ENCODE measurements at regions not wholly inside any gene's neighbourhood (a gene's known extent, or its start where the extent isn't known, plus 50 kb on each side); places are given as distances from the start of the nearest gene placed in this dataset.
A peak's percentile ranks its signal among the peaks of the same experiment; 100 is the strongest.

- no peak for FAIRE-seq
- DNase-seq (ENCODE audit: extremely low spot score, insufficient read length, low read depth): no peak
Measured at GRCh38 chr2:459931-460330, 172.0 kb upstream of the ALKAL2 start.

- no peak for FAIRE-seq
- DNase-seq (ENCODE audit: extremely low spot score, insufficient read length, low read depth): no peak
Measured at GRCh38 chr2:458425-458815, 170.5 kb upstream of the ALKAL2 start.

- no peak for DNase-seq (ENCODE audit: extremely low spot score, insufficient read length, low read depth)
- no peak for FAIRE-seq
Measured at GRCh38 chr2:457792-458424, 170.0 kb upstream of the ALKAL2 start.

GRCh38 chr2:457262-457661 lies 169.4 kb upstream of the ALKAL2 start:
- no peak for DNase-seq (ENCODE audit: extremely low spot score, insufficient read length, low read depth)
- no peak for FAIRE-seq

GRCh38 chr2:455913-456312 lies 168.0 kb upstream of the ALKAL2 start:
- no peak for FAIRE-seq
- DNase-seq (ENCODE audit: extremely low spot score, insufficient read length, low read depth): no peak

- no peak for FAIRE-seq
- DNase-seq (ENCODE audit: extremely low spot score, insufficient read length, low read depth): no peak
Measured at GRCh38 chr2:455015-455705, 167.3 kb upstream of the ALKAL2 start.

GRCh38 chr2:453132-453531 lies 165.2 kb upstream of the ALKAL2 start:
- DNase-seq (ENCODE audit: extremely low spot score, insufficient read length, low read depth) (no peak), FAIRE-seq (no peak)

GRCh38 chr2:451495-451894 lies 163.6 kb upstream of the ALKAL2 start:
- DNase-seq (ENCODE audit: extremely low spot score, insufficient read length, low read depth): no peak
- no peak for FAIRE-seq

- no peak for FAIRE-seq
- DNase-seq (ENCODE audit: extremely low spot score, insufficient read length, low read depth): no peak
Measured at GRCh38 chr2:449246-450067, 161.6 kb upstream of the ALKAL2 start.

GRCh38 chr2:447902-448665 lies 160.2 kb upstream of the ALKAL2 start:
- no peak for DNase-seq (ENCODE audit: extremely low spot score, insufficient read length, low read depth)
- no peak for FAIRE-seq

- DNase-seq (ENCODE audit: extremely low spot score, insufficient read length, low read depth) (no peak), FAIRE-seq (no peak)
Measured at GRCh38 chr2:446963-447530, 159.2 kb upstream of the ALKAL2 start.

GRCh38 chr2:446303-446874 lies 158.5 kb upstream of the ALKAL2 start:
- no peak for FAIRE-seq
- no peak for DNase-seq (ENCODE audit: extremely low spot score, insufficient read length, low read depth)

GRCh38 chr2:445896-446295 lies 158.0 kb upstream of the ALKAL2 start:
- FAIRE-seq: no peak
- no peak for DNase-seq (ENCODE audit: extremely low spot score, insufficient read length, low read depth)

GRCh38 chr2:444937-445884 lies 157.3 kb upstream of the ALKAL2 start:
- FAIRE-seq (no peak), DNase-seq (ENCODE audit: extremely low spot score, insufficient read length, low read depth) (no peak)

- FAIRE-seq (no peak), DNase-seq (ENCODE audit: extremely low spot score, insufficient read length, low read depth) (no peak)
Measured at GRCh38 chr2:443741-444140, 155.8 kb upstream of the ALKAL2 start.

GRCh38 chr2:443216-443615 lies 155.3 kb upstream of the ALKAL2 start:
- FAIRE-seq (no peak), DNase-seq (ENCODE audit: extremely low spot score, insufficient read length, low read depth) (no peak)

GRCh38 chr2:441258-442022 lies 153.5 kb upstream of the ALKAL2 start:
- DNase-seq (ENCODE audit: extremely low spot score, insufficient read length, low read depth): no peak

GRCh38 chr2:440403-440740 lies 152.5 kb upstream of the ALKAL2 start:
- FAIRE-seq (no peak), DNase-seq (ENCODE audit: extremely low spot score, insufficient read length, low read depth) (no peak)

More at GRCh38 chr2:441258-442022, 153.5 kb upstream of the ALKAL2 start:
- FAIRE-seq: peak; percentile 73
